Neural cell (in vitro differentiated cells): ENCODE measurements at regions not wholly inside any gene's neighbourhood (a gene's known extent, or its start where the extent isn't known, plus 50 kb on each side); places are given as distances from the start of the nearest gene placed in this dataset.
"Not testable (repeated sequence)": the region's sequence is repeated elsewhere in the genome, so short reads cannot be mapped to it uniquely, and the experiment has no call there.

Experiments
- H2AFZ ChIP-seq: fragments of 200-600, 300-800 bp; sonication (generic), shearing (Covaris generic); 2 replicates; pipeline ENCODE4 v1.6.0; 2014; ENCODE audit warnings: low read depth, mild to moderate bottlenecking, antibody characterized with exemption, low read length, moderate library complexity
- H3F3A ChIP-seq: fragments of 200-600 bp; shearing (Covaris generic); 2 replicates; pipeline ENCODE4 v1.6.1; 2016; ENCODE audit warnings: mild to moderate bottlenecking, moderate library complexity, mixed read lengths, antibody characterized with exemption, low read length; ENCODE audit not compliant: insufficient read depth, poor library complexity, severe bottlenecking
- H3K27ac ChIP-seq: fragments of 200-600, 300-800 bp; sonication (generic), shearing (Covaris generic); 2 replicates; pipeline ENCODE4 v1.5.1; 2014; ENCODE audit warnings: mild to moderate bottlenecking, low read length, moderate library complexity
- H3K27me3 ChIP-seq: fragments of 300-800, 200-600 bp; sonication (generic), shearing (Covaris generic); 2 replicates; pipeline ENCODE4 v1.6.0; 2014; ENCODE audit warnings: mild to moderate bottlenecking, low read depth, low read length, moderate library complexity; ENCODE audit not compliant: insufficient read depth
- H3K36me3 ChIP-seq: fragments of 300-800, 200-600 bp; sonication (generic), shearing (Covaris generic); 2 replicates; pipeline ENCODE4 v1.5.1; 2014; ENCODE audit warnings: mild to moderate bottlenecking, antibody characterized with exemption, low read length, moderate library complexity; ENCODE audit not compliant: insufficient read depth
- H3K4me2 ChIP-seq: fragments of 300-800, 200-600 bp; sonication (generic), shearing (Covaris generic); 2 replicates; pipeline ENCODE4 v1.6.0; 2014; ENCODE audit warnings: mild to moderate bottlenecking, low read length
- H3K4me3 ChIP-seq: fragments of 300-800, 200-600 bp; sonication (generic), shearing (Covaris generic); 2 replicates; pipeline ENCODE4 v1.5.1; 2014; ENCODE audit warnings: mild to moderate bottlenecking, low read length, moderate library complexity
- H3K79me2 ChIP-seq: fragments of 200-600 bp; shearing (Covaris generic); replicated peaks from 2 replicates; pipeline ENCODE4 v1.6.0; 2014; ENCODE audit warnings: mild to moderate bottlenecking, low read length, moderate library complexity; ENCODE audit not compliant: insufficient read depth
- H3K9ac ChIP-seq: fragments of 300-800, 200-600 bp; sonication (generic), shearing (Covaris generic); 2 replicates; pipeline ENCODE4 v1.6.1; 2016; ENCODE audit warnings: mild to moderate bottlenecking, low read length, mixed read lengths
- H3K9me2 ChIP-seq: fragments of 200-600 bp; shearing (Covaris generic); 2 replicates; pipeline ENCODE4 v1.6.1; 2016; ENCODE audit warnings: mild to moderate bottlenecking, low read length, mixed read lengths; ENCODE audit not compliant: insufficient read depth
- H3K9me3 ChIP-seq: fragments of 200-600, 300-800 bp; sonication (generic), shearing (Covaris generic); 2 replicates; pipeline ENCODE4 v1.6.1; 2016; ENCODE audit warnings: mild to moderate bottlenecking, mixed run types, low read length, moderate library complexity, mixed read lengths
- H4K20me1 ChIP-seq: fragments of 200-600 bp; shearing (Covaris generic); 2 replicates; pipeline ENCODE4 v1.6.1; 2016; ENCODE audit warnings: mild to moderate bottlenecking, mixed run types; ENCODE audit not compliant: insufficient read depth
- CTCF ChIP-seq: fragments of 450-650 bp; IDR thresholded peaks from 2 replicates; pipeline ENCODE4 v1.5.1; 2014; ENCODE audit warnings: antibody characterized with exemption, mild to moderate bottlenecking, moderate library complexity; ENCODE audit not compliant: poor library complexity, severe bottlenecking
- EP300 ChIP-seq: fragments of 450-650 bp; conservative IDR thresholded peaks from 2 replicates; pipeline ENCODE4 v1.6.1; 2014; ENCODE audit warnings: antibody characterized with exemption, mild to moderate bottlenecking, moderate library complexity; ENCODE audit not compliant: poor library complexity, severe bottlenecking
- EZH2 ChIP-seq: fragments of 200-600, 300-800 bp; shearing (Covaris generic), sonication (generic); IDR thresholded peaks from 2 replicates; pipeline ENCODE4 v1.6.1; 2014; ENCODE audit warnings: antibody characterized with exemption, low read length, borderline replicate concordance, mild to moderate bottlenecking; ENCODE audit not compliant: insufficient read depth, poor library complexity, severe bottlenecking
- MXI1 ChIP-seq: fragments of 450-650 bp; conservative IDR thresholded peaks from 2 replicates; pipeline ENCODE4 v1.6.1; 2014; ENCODE audit warnings: antibody characterized with exemption, mild to moderate bottlenecking; ENCODE audit not compliant: poor library complexity, severe bottlenecking
- POLR2AphosphoS5 ChIP-seq: IDR thresholded peaks from 2 replicates; pipeline ENCODE4 v1.6.1; 2012
- RAD21 ChIP-seq: fragments of 450-650 bp; conservative IDR thresholded peaks from 2 replicates; pipeline ENCODE4 v1.6.1; 2014; ENCODE audit warnings: antibody characterized with exemption, mild to moderate bottlenecking, moderate library complexity
- REST ChIP-seq: IDR thresholded peaks from 2 replicates; pipeline ENCODE4 v1.6.1; 2012; ENCODE audit warnings: borderline replicate concordance
- SMC3 ChIP-seq: fragments of 450-650 bp; conservative IDR thresholded peaks from 2 replicates; pipeline ENCODE4 v1.6.1; 2014; ENCODE audit warnings: antibody characterized with exemption, mild to moderate bottlenecking, moderate library complexity; ENCODE audit not compliant: poor library complexity
- TAF1 ChIP-seq: IDR thresholded peaks from 2 replicates; pipeline ENCODE4 v1.6.1; 2012; ENCODE audit warnings: low read depth

GRCh38 chr12:92393504-92393903 is 247.9 kb upstream of the BTG1 start:
- Histone ChIP-seq H4K20me1 (no peaks in the 10 kb centered on the region), H3K27ac (no peak overlapping the region), H3K9me2 (no peaks in the 10 kb centered on the region), H3K9me3 (no peaks in the 10 kb centered on the region), H3K4me2 (no peak overlapping the region), H3K4me3 (no peak overlapping the region), H3K9ac (no peak overlapping the region), H3F3A (no peaks in the 10 kb centered on the region), H3K79me2 (no peaks in the 10 kb centered on the region), H2AFZ (no peak overlapping the region), H3K36me3 (no peaks in the 10 kb centered on the region), H3K27me3 (no peaks in the 10 kb centered on the region)
- TF ChIP-seq EZH2: no peak
- no peak for TF ChIP-seq SMC3
- no peak for TF ChIP-seq CTCF
- no peak for TF ChIP-seq REST
- no peak for TF ChIP-seq POLR2AphosphoS5
- TF ChIP-seq TAF1: no peak
- no peak for TF ChIP-seq RAD21
- TF ChIP-seq MXI1: no peak
- TF ChIP-seq EP300: no peak

DNA sequence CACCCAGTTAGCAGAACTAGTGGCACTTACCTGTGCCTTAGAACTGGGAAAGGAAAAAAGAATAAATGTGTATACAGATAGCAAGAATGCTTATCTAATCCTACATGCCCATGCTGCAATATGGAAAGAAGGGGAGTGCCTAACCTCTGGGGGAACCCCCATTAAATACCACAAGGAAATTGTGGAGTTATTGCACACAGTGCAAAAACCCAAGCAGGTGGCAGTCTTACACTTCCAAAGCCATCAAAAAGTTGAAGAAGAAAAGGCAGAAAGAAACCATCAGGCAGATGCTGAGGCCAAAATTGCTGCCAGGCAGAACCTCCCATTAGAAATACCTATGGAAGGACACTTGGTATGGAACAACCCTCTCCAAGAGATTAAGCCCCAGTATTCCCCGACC is 246.1 kb upstream of the BTG1 start:
- H3K36me3 ChIP-seq, H3K27me3 ChIP-seq, H3K4me3 ChIP-seq, H3K4me2 ChIP-seq, H3K79me2 ChIP-seq, H3K9ac ChIP-seq, H2AFZ ChIP-seq, H3K9me2 ChIP-seq, H4K20me1 ChIP-seq, H3K27ac ChIP-seq, H3K9me3 ChIP-seq, H3F3A ChIP-seq: not testable (repeated sequence)

GRCh38 chr12:92389466-92389865 is 243.8 kb upstream of the BTG1 start:
- H4K20me1 ChIP-seq: no peaks in the 10 kb centered on the region
- no peak for TF ChIP-seq EZH2
- TF ChIP-seq SMC3: no peak
- no peak for TF ChIP-seq RAD21
- TF ChIP-seq CTCF: no peak
- no peak for TF ChIP-seq MXI1
- TF ChIP-seq POLR2AphosphoS5: no peak
- no peak for TF ChIP-seq TAF1
- no peak for TF ChIP-seq REST
- no peak for TF ChIP-seq EP300
- no peak overlapping the region for H3K27ac ChIP-seq

More at GRCh38 chr12:92389466-92389865, 243.8 kb upstream of the BTG1 start:
- Histone ChIP-seq H3F3A (no peaks in the 10 kb centered on the region), H3K79me2 (no peaks in the 10 kb centered on the region), H3K36me3 (no peaks in the 10 kb centered on the region), H3K9ac (no peak overlapping the region), H3K4me2 (no peak overlapping the region), H3K27me3 (no peaks in the 10 kb centered on the region), H3K9me3 (no peaks in the 10 kb centered on the region), H3K4me3 (no peak overlapping the region), H2AFZ (no peak overlapping the region), H3K9me2 (no peaks in the 10 kb centered on the region)
